ENCODE measurements at regions not wholly inside any gene's neighbourhood (a gene's known extent, or its start where the extent isn't known, plus 50 kb on each side); places are given as distances from the start of the nearest gene placed in this dataset.

DNA sequence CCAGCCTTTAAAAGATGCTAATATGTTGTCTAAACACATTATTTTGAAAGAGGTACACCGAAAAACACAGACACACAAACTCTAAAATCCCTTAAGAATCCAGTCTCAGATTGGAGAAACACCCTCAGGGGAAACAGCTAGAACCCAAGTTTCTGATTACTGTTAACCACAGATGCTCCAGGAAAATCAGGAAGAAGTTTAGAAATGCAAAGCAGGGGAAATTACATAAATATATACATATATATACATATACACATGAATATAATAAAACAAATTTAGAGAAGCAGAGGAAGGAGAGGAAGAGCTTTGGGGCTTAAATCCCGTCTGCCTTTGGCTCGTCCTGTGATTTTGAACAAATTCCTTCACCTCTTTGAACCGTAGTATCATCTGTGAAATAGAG lies 73.2 kb upstream of the KLF4 start:
- TF ChIP-seq CTCF (IDR thresholded peaks at IDR 0.05) (no peak), POLR2A (IDR thresholded peaks at IDR 0.05) (no peak)

Measured in right lobe of liver (tissue), 4 donors.